ACC112 (cell line): ENCODE measurements at regions not wholly inside any gene's neighbourhood (a gene's known extent, or its start where the extent isn't known, plus 50 kb on each side); places are given as distances from the start of the nearest gene placed in this dataset.
"Not testable (repeated sequence)": the region's sequence is repeated elsewhere in the genome, so short reads cannot be mapped to it uniquely, and the experiment has no call there.

ENCODE experiments used
- H2AFZ ChIP-seq: fragments of 200-600 bp; sonication (generic); one replicate; pipeline ENCODE4 v1.6.0; 2017; ENCODE audit warnings: antibody characterized with exemption, low read length; ENCODE audit not compliant: unreplicated experiment
- H3K27ac ChIP-seq: fragments of 200-600 bp; sonication (generic); 2 replicates; pipeline ENCODE4 v1.5.1; 2014; ENCODE audit warnings: low read depth, mild to moderate bottlenecking, antibody characterized with exemption, low read length, moderate library complexity
- H3K27me3 ChIP-seq: fragments of 200-600 bp; sonication (generic); 2 replicates; pipeline ENCODE4 v1.6.1; 2014; ENCODE audit warnings: mild to moderate bottlenecking, antibody characterized with exemption, low read length, moderate library complexity, mixed read lengths; ENCODE audit not compliant: insufficient read depth
- H3K36me3 ChIP-seq: fragments of 200-600 bp; sonication (generic); 2 replicates; pipeline ENCODE4 v1.6.1; 2016; ENCODE audit warnings: mild to moderate bottlenecking, antibody characterized with exemption, low read length, moderate library complexity, mixed read lengths; ENCODE audit not compliant: insufficient read depth
- H3K4me1 ChIP-seq: fragments of 200-600 bp; sonication (generic); one replicate; pipeline ENCODE4 v1.6.1; 2016; ENCODE audit warnings: low read length, mixed read lengths; ENCODE audit not compliant: insufficient read depth, unreplicated experiment, control insufficient read depth
- H3K4me3 ChIP-seq: fragments of 200-600 bp; sonication (generic); 2 replicates; pipeline ENCODE4 v1.5.1; 2014; ENCODE audit warnings: mild to moderate bottlenecking, low read depth, low read length
- H3K79me2 ChIP-seq: fragments of 200-600 bp; sonication (generic); one replicate; pipeline ENCODE4 v1.6.0; 2016; ENCODE audit warnings: low read length; ENCODE audit not compliant: control insufficient read depth, unreplicated experiment, insufficient read depth

DNA sequence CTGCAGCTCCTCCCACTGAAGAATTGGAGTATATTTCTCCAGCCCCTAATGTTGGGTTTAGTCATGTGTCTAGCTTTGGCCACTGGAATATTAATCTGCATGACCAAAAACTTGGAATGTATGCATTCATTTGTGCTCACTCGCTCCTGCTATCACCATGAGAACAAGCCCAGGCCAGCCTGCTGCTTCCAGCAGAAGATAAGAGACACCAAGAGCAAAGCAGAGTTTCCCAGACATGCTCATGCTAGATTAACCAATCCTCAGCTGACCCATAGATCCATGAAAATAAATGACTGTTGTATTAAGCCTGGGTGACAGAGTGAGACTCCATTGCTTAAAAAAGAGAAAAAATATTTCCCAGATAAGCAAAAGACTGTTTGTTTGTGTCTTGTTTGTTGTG lies 119.6 kb downstream of the ALG1L2 start:
- not testable (repeated sequence) for H2AFZ ChIP-seq, H3K27ac ChIP-seq, H3K27me3 ChIP-seq, H3K79me2 ChIP-seq, H3K36me3 ChIP-seq, H3K4me3 ChIP-seq, H3K4me1 ChIP-seq

DNA sequence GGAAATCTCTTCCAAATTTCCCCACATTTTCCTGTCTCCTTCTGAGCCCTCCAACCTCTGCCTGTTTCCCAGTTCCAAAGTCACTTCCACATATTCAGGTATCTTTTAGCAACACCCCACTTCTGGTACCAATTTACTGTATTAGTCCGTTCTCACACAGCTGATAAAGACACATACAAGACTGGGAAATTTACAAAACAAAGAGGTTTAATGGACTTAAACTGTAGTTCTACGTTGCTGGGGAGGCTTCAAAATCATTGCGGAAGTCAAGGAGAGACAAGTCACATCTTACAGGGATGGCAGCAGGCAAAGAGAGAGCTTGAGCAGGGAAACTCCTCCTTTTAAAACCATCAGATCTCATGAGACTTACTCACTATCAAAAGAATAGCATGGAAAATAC lies 122.0 kb downstream of the ALG1L2 start:
- not testable (repeated sequence) for H3K27ac ChIP-seq, H2AFZ ChIP-seq, H3K27me3 ChIP-seq, H3K36me3 ChIP-seq, H3K79me2 ChIP-seq, H3K4me3 ChIP-seq, H3K4me1 ChIP-seq

DNA sequence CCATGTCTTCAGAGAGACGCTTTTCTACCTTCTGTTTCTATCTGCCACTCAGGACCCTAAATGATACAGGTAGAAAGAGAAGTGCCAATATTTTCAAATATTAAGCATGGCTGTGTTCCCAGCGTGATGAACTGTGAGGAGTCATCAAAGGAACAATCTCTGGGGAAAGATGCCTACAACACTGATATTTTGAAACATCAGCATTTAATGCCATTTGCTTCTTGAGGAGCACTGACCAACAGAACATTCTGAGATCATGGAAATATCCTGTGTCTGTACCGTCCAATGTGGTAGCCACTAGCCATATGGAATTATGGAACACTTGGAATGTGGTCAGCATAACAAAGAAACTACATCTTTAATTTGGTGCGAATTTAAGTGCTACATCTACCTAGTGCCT lies 117.9 kb upstream of the COL6A5 start:
- Histone ChIP-seq H3K36me3 (no peaks in the 10 kb centered on the region), H3K27ac (no peak overlapping the region), H3K79me2 (no peaks in the 10 kb centered on the region), H2AFZ (no peak overlapping the region), H3K4me3 (no peak overlapping the region), H3K4me1 (no peaks in the 10 kb centered on the region), H3K27me3 (peaks cover 1% of the 10 kb centered on the region; the same call in 1 of the 2 replicates)

GRCh38 chr3:130242850-130243569 lies 102.5 kb upstream of the COL6A5 start:
- no peak overlapping the region for H2AFZ ChIP-seq
- H3K36me3 ChIP-seq, result no peaks in the 10 kb centered on the region
- no peaks in the 10 kb centered on the region for H3K4me1 ChIP-seq
- no peaks in the 10 kb centered on the region for H3K79me2 ChIP-seq
- no peaks in the 10 kb centered on the region for H3K27me3 ChIP-seq
- no peak overlapping the region for H3K27ac ChIP-seq
- H3K4me3 ChIP-seq, result no peak overlapping the region

DNA sequence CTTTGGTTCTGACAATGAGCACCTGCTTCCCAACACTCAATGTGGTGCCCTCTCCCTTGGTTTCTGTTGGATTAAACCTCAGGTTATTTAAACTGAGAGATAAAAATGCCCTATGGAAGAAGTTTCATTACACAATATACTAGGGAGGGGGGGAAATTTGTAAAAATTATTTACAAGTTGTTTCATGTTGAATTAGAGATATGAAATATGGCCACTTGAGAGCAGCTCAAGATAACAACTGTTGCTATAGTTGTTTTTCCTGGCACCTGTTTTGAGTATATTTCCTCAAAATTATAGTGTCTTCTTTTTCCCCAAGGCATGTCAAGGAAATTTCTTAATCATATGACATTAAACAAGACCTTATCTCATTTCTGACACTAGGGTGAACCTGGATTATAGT lies 101.7 kb upstream of the COL6A5 start:
- Histone ChIP-seq H3K27me3 (0 out of 2 replicates have a peak, but pooled peaks cover 4% of the 10 kb centered on the region), H3K79me2 (no peaks in the 10 kb centered on the region), H3K36me3 (no peaks in the 10 kb centered on the region), H3K4me1 (no peaks in the 10 kb centered on the region), H3K27ac (no peak overlapping the region), H2AFZ (no peak overlapping the region), H3K4me3 (no peak overlapping the region)

DNA sequence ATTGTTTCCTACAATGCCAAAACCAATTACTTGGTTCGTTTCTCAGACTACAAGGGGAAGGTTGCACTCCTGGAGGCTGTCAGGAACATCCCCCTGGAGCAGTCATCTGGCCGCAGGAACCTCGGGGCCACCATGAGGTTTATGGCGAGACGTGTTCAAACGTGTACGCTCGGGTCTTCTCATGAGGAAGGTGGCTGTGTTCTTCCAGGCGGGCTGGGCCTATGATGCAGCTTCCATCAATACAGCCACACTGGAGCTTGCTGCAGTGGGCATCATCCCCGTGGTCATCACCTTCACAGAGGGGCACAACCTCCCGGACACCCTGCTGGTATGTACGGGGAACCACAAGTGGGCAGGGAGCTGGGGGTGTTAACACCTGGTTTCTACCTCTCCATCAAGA lies 94.5 kb upstream of the COL6A5 start:
- Histone ChIP-seq H3K27me3 (0 out of 2 replicates have a peak, but pooled peaks cover 4% of the 10 kb centered on the region), H3K36me3 (no peaks in the 10 kb centered on the region), H3K79me2 (no peaks in the 10 kb centered on the region), H2AFZ (no peak overlapping the region), H3K27ac (no peak overlapping the region), H3K4me1 (no peaks in the 10 kb centered on the region), H3K4me3 (no peak overlapping the region)

- no peak overlapping the region for H3K4me3 ChIP-seq
- no peaks in the 10 kb centered on the region for H3K79me2 ChIP-seq
- no peaks in the 10 kb centered on the region for H3K36me3 ChIP-seq
- no peak overlapping the region for H2AFZ ChIP-seq
- H3K4me1 ChIP-seq, result no peaks in the 10 kb centered on the region
- no peak overlapping the region for H3K27ac ChIP-seq
- H3K27me3 ChIP-seq, result no peaks in the 10 kb centered on the region
These were observed 90.0 kb upstream of the COL6A5 start for GRCh38 chr3:130255442-130255841.

GRCh38 chr3:130256821-130257340 lies 88.6 kb upstream of the COL6A5 start:
- no peaks in the 10 kb centered on the region for H3K36me3 ChIP-seq
- no peaks in the 10 kb centered on the region for H3K27me3 ChIP-seq
- H3K79me2 ChIP-seq, result no peaks in the 10 kb centered on the region
- no peak overlapping the region for H3K4me3 ChIP-seq
- no peaks in the 10 kb centered on the region for H3K4me1 ChIP-seq
- no peak overlapping the region for H3K27ac ChIP-seq
- no peak overlapping the region for H2AFZ ChIP-seq

DNA sequence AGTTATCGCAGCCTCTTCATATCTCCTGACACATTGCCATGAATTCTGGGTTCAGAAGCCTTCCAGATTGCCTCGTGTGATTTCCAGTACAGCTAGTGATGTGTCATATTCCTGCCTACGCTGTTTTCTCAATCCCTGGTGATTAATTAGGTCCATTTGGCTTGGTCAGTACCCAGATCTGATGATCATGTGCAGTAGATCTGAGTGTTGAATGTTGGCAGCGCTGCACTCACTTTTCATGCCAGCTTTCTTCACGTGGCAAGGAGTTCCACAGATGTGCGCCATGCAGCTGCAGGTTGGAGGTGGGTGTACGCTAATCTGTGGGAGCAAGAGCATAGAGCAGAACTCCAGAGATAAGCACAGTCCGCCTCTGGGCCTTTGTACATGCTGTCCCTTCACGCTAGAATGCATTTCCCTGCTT lies 86.9 kb upstream of the COL6A5 start:
- no peak overlapping the region for H2AFZ ChIP-seq
- no peaks in the 10 kb centered on the region for H3K4me1 ChIP-seq
- H3K79me2 ChIP-seq, result no peaks in the 10 kb centered on the region
- H3K36me3 ChIP-seq, result no peaks in the 10 kb centered on the region
- no peak overlapping the region for H3K27ac ChIP-seq
- no peaks in the 10 kb centered on the region for H3K27me3 ChIP-seq
- H3K4me3 ChIP-seq, result no peak overlapping the region

DNA sequence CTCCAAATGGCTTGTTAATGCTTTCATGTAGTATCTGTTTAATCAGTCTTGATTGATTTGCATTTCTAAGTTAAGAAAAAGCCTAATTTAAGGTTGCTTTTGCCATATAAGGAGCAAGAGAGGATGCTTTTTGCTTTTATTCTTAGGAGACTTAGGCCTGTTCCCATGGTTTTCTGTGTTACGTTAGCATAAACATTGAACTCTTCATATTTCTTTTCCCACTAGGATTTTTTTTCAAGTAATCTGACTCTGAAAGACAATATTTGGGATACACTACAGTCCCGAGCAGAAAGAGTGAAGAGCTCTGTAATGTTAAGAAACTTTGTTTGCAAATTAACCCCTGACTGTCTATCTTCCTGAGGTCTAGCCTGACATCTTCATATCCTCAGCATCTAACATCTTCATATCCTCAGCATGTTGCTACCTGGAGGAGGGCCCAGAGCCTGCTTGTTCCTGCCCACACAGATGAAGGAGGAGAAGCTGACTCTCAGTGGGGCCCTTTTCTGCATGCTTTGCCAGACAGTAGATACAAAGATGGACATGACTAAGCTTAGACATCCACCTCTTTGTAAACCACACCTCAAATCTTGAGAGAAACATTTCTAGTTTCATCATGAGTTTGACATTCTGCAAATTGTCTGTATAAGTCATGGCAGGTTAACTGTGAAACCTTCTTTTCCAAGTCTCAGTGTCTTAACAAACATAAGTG lies 86.2 kb upstream of the COL6A5 start:
- Histone ChIP-seq H3K4me1 (no peaks in the 10 kb centered on the region), H3K27me3 (no peaks in the 10 kb centered on the region), H3K79me2 (no peaks in the 10 kb centered on the region), H3K27ac (no peak overlapping the region), H3K36me3 (no peaks in the 10 kb centered on the region), H2AFZ (no peak overlapping the region), H3K4me3 (no peak overlapping the region)

GRCh38 chr3:130260918-130261317 lies 84.6 kb upstream of the COL6A5 start:
- H2AFZ ChIP-seq, result no peak overlapping the region
- H3K4me3 ChIP-seq, result no peak overlapping the region
- no peaks in the 10 kb centered on the region for H3K36me3 ChIP-seq

More at GRCh38 chr3:130260918-130261317, 84.6 kb upstream of the COL6A5 start:
- H3K27ac ChIP-seq, result no peak overlapping the region
- H3K4me1 ChIP-seq, result no peaks in the 10 kb centered on the region
- no peaks in the 10 kb centered on the region for H3K27me3 ChIP-seq
- H3K79me2 ChIP-seq, result no peaks in the 10 kb centered on the region
